Stomach (tissue), 8 donors: ENCODE measurements at regions not wholly inside any gene's neighbourhood (a gene's known extent, or its start where the extent isn't known, plus 50 kb on each side); places are given as distances from the start of the nearest gene placed in this dataset.

Experiments
- DNase-seq, 2 donors: peaks; one replicate each; pipeline versions ENCODE4 v3.0.0 to v3.0.0-alpha.2; 2013 to 2019
- H3K27ac ChIP-seq, 5 donors: fragments of 200-600 bp in 4 of 5; sonication (generic) in 4 of 5; one replicate each; pipeline ENCODE4 v1.5.1; 2013 to 2019; ENCODE audit warnings: mild to moderate bottlenecking in 1 of 5, moderate library complexity in 1 of 5
- H3K27me3 ChIP-seq, 3 donors: fragments of 200-600 bp; sonication (generic); one replicate each; pipeline ENCODE4 v1.5.1; 2017 to 2019; ENCODE audit warnings: mixed run types in 1 of 3
- H3K36me3 ChIP-seq, 4 donors: fragments of 200-600 bp; sonication (generic); 1 replicate in 3 of 4; 2 replicates in 1 of 4; pipeline ENCODE4 v1.5.1; 2016 to 2019
- H3K4me1 ChIP-seq, 4 donors: fragments of 200-600 bp; sonication (generic); one replicate each; pipeline ENCODE4 v1.5.1; 2016 to 2019
- H3K4me3 ChIP-seq, 4 donors: fragments of 200-600 bp; sonication (generic) in 3 of 4; one replicate each; pipeline ENCODE4 v1.5.1; 2016 to 2019; ENCODE audit warnings: mild to moderate bottlenecking in 1 of 4
- H3K9me3 ChIP-seq, 4 donors: fragments of 200-600 bp; sonication (generic); one replicate each; pipeline ENCODE4 v1.5.1; 2016 to 2019
- CTCF ChIP-seq, 7 experiments: fragments of 450-650 bp in 4 of 7; fragments of 200-600 bp in 3 of 7; sonication (generic) in 3 of 7; IDR thresholded peaks; one replicate each; pipeline ENCODE4 v1.5.1; 2016 to 2019; ENCODE audit warnings: antibody characterized with exemption in 7 of 7, control low read depth in 2 of 7, mild to moderate bottlenecking in 1 of 7
- EP300 ChIP-seq: sonication (generic); formaldehyde crosslinking; IDR thresholded peaks from one replicate; pipeline ENCODE4 v1.6.1; 2017; ENCODE audit warnings: antibody characterized with exemption
- POLR2A ChIP-seq, 4 donors: fragments of 450-650 bp; IDR thresholded peaks; one replicate each; pipeline ENCODE4 v1.6.1; 2016; ENCODE audit warnings: antibody characterized with exemption in 4 of 4, control low read depth in 2 of 4, mild to moderate bottlenecking in 1 of 4, moderate library complexity in 1 of 4
- POLR2AphosphoS5 ChIP-seq, 3 donors: sonication (generic); formaldehyde crosslinking; IDR thresholded peaks; one replicate each; pipeline ENCODE4 v1.6.1; 2016; ENCODE audit warnings: antibody characterized with exemption in 3 of 3
- WGBS, 5 donors: extraction: QIAGEN DNeasy Blood & Tissue Kit in 3 of 5; methylation state at CpG; one replicate each; pipeline versions ENCODE4 v1.1.5 to v1.1.7; 2013 to 2018; 5-methylcytosine and 5-hydroxymethylcytosine counted together
- intact Hi-C: fragments of 100-400 bp; cut with DNase I; formaldehyde crosslinking; loops from one replicate; pipeline ENCODE4 v1.15.1; 2023; ENCODE audit warnings: low total_unique reads
- donor health status: healthy with polysubstance abuse.
- donor health status: Bipolar disorder and iron deficiency.
- donor health status: healthy.

- Histone ChIP-seq H3K9me3 (no peaks in the 10 kb centered on the region), H3K36me3 (no peaks in the 10 kb centered on the region), H3K4me3 (no peak overlapping the region), H3K27me3 (no peaks in the 10 kb centered on the region), H3K27ac (no peak overlapping the region), H3K4me1 (no peaks in the 10 kb centered on the region)
- intact Hi-C loops = no loop called here
- no peak for DNase-seq
- no peak for TF ChIP-seq POLR2A (IDR thresholded peaks at IDR 0.05)
- TF ChIP-seq CTCF (IDR thresholded peaks at IDR 0.05) = no peak
- 91 to 100% (median 98%) methylated on average over 2 to 4 of the region's 4 CpGs for WGBS, 5 donors
Observed at GRCh38 chr1:199336745-199337640, 690.5 kb upstream of the NR5A2 start.

GRCh38 chr1:199338760-199339159, 688.8 kb upstream of the NR5A2 start:
- Histone ChIP-seq H3K4me3 (no peak overlapping the region), H3K9me3 (no peaks in the 10 kb centered on the region), H3K36me3 (no peaks in the 10 kb centered on the region), H3K27me3 (no peaks in the 10 kb centered on the region), H3K4me1 (no peaks in the 10 kb centered on the region), H3K27ac (no peak overlapping the region)
- 76 to 100% (median 85%) methylated on average over 1 of the region's 1 CpG for WGBS, 5 donors
- intact Hi-C loops = no loop called here
- DNase-seq = no peak
- TF ChIP-seq CTCF (IDR thresholded peaks at IDR 0.05) (no peak), POLR2AphosphoS5 (IDR thresholded peaks at IDR 0.05) (no peak), POLR2A (IDR thresholded peaks at IDR 0.05) (no peak), EP300 (no peak)

GRCh38 chr1:199352351-199352750, 675.2 kb upstream of the NR5A2 start:
- H3K4me1 ChIP-seq = peaks cover 0 to 14% (median 0%) of the 10 kb centered on the region in 4 donors
- H3K36me3 ChIP-seq = no peaks in the 10 kb centered on the region
- no peak overlapping the region for H3K4me3 ChIP-seq
- WGBS, 5 donors = 56 to 78% (median 64%) methylated on average over 5 of the region's 5 CpGs
- TF ChIP-seq EP300 (no peak), POLR2A (IDR thresholded peaks at IDR 0.05) (no peak), POLR2AphosphoS5 (IDR thresholded peaks at IDR 0.05) (no peak), CTCF (IDR thresholded peaks at IDR 0.05) (no peak)
- intact Hi-C loops = no loop called here
- H3K27ac ChIP-seq = no peak overlapping the region
- H3K9me3 ChIP-seq = peaks cover 0 to 10% (median 3%) of the 10 kb centered on the region in 4 donors
- no peaks in the 10 kb centered on the region for H3K27me3 ChIP-seq
- no peak for DNase-seq

GRCh38 chr1:199353906-199354305, 673.6 kb upstream of the NR5A2 start:
- Histone ChIP-seq H3K27ac (no peak overlapping the region), H3K27me3 (no peaks in the 10 kb centered on the region), H3K4me3 (no peak overlapping the region), H3K9me3 (peaks cover 0 to 8% (median 3%) of the 10 kb centered on the region in 4 donors), H3K4me1 (no peaks in the 10 kb centered on the region), H3K36me3 (no peaks in the 10 kb centered on the region)
- 77 to 90% (median 80%) methylated on average over 2 of the region's 2 CpGs for WGBS, 5 donors
- DNase-seq = no peak
- intact Hi-C loops = no loop called here
- TF ChIP-seq EP300 (no peak), CTCF (IDR thresholded peaks at IDR 0.05) (no peak), POLR2AphosphoS5 (IDR thresholded peaks at IDR 0.05) (no peak), POLR2A (IDR thresholded peaks at IDR 0.05) (no peak)
